ENCODE measurements at regions not wholly inside any gene's neighbourhood (a gene's known extent, or its start where the extent isn't known, plus 50 kb on each side); places are given as distances from the start of the nearest gene placed in this dataset.
"Not testable (repeated sequence)": the region's sequence is repeated elsewhere in the genome, so short reads cannot be mapped to it uniquely, and the experiment has no call there.

DNA sequence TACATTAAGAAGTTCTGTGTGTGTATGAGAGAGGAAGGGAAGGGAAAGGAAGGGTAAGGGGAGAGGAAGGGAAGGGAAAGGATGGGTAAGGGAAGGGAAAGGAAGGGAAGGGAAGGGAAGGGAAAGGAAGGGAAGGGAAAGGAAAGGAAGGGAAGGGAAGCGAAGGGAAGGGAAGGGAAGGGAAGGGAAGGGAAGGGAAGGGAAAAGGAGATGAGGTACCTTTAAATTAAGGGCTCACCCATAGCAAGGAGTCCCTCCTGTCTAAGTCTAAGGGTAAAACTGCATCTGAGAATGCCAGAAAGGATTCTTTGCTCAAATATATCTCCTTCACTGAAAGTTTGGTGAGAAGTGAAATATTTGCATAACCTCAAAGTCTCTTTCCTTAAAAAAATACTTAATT, 572.1 kb upstream of the ADAMTS9 start (continued):
- no peak for TF ChIP-seq OVOL2 (CRISPR knock-in tag; IDR thresholded peaks at IDR 0.05; ENCODE audit: borderline replicate concordance)
- no peak for TF ChIP-seq ZNF416 (CRISPR knock-in tag; IDR thresholded peaks at IDR 0.05)
- TF ChIP-seq, protein P1, sequence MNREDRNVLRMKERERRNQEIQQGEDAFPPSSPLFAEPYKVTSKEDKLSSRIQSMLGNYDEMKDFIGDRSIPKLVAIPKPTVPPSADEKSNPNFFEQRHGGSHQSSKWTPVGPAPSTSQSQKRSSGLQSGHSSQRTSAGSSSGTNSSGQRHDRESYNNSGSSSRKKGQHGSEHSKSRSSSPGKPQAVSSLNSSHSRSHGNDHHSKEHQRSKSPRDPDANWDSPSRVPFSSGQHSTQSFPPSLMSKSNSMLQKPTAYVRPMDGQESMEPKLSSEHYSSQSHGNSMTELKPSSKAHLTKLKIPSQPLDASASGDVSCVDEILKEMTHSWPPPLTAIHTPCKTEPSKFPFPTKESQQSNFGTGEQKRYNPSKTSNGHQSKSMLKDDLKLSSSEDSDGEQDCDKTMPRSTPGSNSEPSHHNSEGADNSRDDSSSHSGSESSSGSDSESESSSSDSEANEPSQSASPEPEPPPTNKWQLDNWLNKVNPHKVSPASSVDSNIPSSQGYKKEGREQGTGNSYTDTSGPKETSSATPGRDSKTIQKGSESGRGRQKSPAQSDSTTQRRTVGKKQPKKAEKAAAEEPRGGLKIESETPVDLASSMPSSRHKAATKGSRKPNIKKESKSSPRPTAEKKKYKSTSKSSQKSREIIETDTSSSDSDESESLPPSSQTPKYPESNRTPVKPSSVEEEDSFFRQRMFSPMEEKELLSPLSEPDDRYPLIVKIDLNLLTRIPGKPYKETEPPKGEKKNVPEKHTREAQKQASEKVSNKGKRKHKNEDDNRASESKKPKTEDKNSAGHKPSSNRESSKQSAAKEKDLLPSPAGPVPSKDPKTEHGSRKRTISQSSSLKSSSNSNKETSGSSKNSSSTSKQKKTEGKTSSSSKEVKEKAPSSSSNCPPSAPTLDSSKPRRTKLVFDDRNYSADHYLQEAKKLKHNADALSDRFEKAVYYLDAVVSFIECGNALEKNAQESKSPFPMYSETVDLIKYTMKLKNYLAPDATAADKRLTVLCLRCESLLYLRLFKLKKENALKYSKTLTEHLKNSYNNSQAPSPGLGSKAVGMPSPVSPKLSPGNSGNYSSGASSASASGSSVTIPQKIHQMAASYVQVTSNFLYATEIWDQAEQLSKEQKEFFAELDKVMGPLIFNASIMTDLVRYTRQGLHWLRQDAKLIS (CRISPR knock-in tag; IDR thresholded peaks at IDR 0.05; ENCODE audit: borderline replicate concordance), result no peak
- TF ChIP-seq ESRRA (CRISPR knock-in tag; IDR thresholded peaks at IDR 0.05; ENCODE audit: borderline replicate concordance), result no peak
- TF ChIP-seq, protein P2, sequence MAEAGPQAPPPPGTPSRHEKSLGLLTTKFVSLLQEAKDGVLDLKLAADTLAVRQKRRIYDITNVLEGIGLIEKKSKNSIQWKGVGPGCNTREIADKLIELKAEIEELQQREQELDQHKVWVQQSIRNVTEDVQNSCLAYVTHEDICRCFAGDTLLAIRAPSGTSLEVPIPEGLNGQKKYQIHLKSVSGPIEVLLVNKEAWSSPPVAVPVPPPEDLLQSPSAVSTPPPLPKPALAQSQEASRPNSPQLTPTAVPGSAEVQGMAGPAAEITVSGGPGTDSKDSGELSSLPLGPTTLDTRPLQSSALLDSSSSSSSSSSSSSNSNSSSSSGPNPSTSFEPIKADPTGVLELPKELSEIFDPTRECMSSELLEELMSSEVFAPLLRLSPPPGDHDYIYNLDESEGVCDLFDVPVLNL (CRISPR knock-in tag; IDR thresholded peaks at IDR 0.05; ENCODE audit: borderline replicate concordance, low read depth), result no peak

DNA sequence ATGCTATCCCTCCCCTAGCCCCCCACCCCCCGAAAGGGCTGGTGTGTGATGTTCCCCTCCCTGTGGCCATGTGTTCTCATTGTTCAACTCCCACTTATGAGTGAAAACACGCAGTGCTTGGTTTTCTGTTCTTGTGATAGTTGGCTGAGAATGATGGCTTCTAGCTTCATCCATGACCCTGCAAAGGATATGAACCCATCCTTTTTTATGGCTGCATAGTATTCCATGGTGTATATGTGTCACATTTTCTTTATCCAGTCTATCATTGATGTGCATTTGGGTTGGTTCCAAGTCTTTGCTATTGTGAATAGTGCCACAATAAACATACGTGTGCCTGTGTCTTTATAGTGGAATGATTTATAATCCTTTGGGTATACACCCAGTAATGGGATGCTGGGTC, 565.1 kb upstream of the ADAMTS9 start:
- DNase-seq (ENCODE audit: low spot score); H3K36me3 Mint-ChIP-seq; H3K27me3 Mint-ChIP-seq (ENCODE audit: low read depth); H3K27ac Mint-ChIP-seq; H3K4me1 Mint-ChIP-seq; POLR2A ChIA-PET; H3K4me3 Mint-ChIP-seq; ATAC-seq; CTCF ChIA-PET: not testable (repeated sequence)
- H3K9me3 Mint-ChIP-seq, result peaks cover 33% of the 10 kb centered on the region

DNA sequence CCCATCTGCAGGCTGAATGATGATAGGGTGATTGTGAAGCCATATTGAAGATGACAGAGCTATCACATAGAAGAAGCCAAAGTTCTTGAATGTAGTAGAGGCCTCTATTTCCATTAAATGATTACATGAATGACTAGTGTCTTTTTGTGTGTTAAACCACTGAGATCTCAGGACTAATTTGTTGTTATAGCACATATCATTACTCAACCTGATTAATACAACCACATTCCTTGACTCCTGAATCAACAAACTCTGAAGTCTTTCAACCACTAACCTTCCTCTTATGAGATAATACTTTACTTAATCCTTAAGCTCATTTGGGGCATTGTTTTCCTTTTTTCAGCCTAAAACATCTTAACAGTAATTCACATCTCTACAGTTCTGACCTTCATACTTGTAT, 564.5 kb upstream of the ADAMTS9 start:
- ChIA-PET CTCF (no interaction called here), POLR2A (no interaction called here)
- H3K9me3 Mint-ChIP-seq, result peaks cover 33% of the 10 kb centered on the region

More for the DNA sequence above, 564.5 kb upstream of the ADAMTS9 start:
- H3K4me1 Mint-ChIP-seq, result no peaks in the 10 kb centered on the region; the same call in 1 of the 2 replicates
- DNase-seq (ENCODE audit: low spot score) (no peak), ATAC-seq (no peak)
- H3K4me3 Mint-ChIP-seq, result no peak overlapping the region
- no peaks in the 10 kb centered on the region for H3K27me3 Mint-ChIP-seq (ENCODE audit: low read depth)
- no peaks in the 10 kb centered on the region for H3K36me3 Mint-ChIP-seq
- H3K27ac Mint-ChIP-seq, result no peak overlapping the region
- TF ChIP-seq, protein P3, sequence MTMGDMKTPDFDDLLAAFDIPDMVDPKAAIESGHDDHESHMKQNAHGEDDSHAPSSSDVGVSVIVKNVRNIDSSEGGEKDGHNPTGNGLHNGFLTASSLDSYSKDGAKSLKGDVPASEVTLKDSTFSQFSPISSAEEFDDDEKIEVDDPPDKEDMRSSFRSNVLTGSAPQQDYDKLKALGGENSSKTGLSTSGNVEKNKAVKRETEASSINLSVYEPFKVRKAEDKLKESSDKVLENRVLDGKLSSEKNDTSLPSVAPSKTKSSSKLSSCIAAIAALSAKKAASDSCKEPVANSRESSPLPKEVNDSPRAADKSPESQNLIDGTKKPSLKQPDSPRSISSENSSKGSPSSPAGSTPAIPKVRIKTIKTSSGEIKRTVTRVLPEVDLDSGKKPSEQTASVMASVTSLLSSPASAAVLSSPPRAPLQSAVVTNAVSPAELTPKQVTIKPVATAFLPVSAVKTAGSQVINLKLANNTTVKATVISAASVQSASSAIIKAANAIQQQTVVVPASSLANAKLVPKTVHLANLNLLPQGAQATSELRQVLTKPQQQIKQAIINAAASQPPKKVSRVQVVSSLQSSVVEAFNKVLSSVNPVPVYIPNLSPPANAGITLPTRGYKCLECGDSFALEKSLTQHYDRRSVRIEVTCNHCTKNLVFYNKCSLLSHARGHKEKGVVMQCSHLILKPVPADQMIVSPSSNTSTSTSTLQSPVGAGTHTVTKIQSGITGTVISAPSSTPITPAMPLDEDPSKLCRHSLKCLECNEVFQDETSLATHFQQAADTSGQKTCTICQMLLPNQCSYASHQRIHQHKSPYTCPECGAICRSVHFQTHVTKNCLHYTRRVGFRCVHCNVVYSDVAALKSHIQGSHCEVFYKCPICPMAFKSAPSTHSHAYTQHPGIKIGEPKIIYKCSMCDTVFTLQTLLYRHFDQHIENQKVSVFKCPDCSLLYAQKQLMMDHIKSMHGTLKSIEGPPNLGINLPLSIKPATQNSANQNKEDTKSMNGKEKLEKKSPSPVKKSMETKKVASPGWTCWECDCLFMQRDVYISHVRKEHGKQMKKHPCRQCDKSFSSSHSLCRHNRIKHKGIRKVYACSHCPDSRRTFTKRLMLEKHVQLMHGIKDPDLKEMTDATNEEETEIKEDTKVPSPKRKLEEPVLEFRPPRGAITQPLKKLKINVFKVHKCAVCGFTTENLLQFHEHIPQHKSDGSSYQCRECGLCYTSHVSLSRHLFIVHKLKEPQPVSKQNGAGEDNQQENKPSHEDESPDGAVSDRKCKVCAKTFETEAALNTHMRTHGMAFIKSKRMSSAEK (CRISPR knock-in tag; IDR thresholded peaks at IDR 0.05; ENCODE audit: borderline replicate concordance), result no peak
- no peak for TF ChIP-seq RELA (CRISPR knock-in tag; IDR thresholded peaks at IDR 0.05; ENCODE audit: borderline replicate concordance)
- TF ChIP-seq, protein P4, sequence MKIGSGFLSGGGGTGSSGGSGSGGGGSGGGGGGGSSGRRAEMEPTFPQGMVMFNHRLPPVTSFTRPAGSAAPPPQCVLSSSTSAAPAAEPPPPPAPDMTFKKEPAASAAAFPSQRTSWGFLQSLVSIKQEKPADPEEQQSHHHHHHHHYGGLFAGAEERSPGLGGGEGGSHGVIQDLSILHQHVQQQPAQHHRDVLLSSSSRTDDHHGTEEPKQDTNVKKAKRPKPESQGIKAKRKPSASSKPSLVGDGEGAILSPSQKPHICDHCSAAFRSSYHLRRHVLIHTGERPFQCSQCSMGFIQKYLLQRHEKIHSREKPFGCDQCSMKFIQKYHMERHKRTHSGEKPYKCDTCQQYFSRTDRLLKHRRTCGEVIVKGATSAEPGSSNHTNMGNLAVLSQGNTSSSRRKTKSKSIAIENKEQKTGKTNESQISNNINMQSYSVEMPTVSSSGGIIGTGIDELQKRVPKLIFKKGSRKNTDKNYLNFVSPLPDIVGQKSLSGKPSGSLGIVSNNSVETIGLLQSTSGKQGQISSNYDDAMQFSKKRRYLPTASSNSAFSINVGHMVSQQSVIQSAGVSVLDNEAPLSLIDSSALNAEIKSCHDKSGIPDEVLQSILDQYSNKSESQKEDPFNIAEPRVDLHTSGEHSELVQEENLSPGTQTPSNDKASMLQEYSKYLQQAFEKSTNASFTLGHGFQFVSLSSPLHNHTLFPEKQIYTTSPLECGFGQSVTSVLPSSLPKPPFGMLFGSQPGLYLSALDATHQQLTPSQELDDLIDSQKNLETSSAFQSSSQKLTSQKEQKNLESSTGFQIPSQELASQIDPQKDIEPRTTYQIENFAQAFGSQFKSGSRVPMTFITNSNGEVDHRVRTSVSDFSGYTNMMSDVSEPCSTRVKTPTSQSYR (CRISPR knock-in tag; IDR thresholded peaks at IDR 0.05), result no peak

Measured in WTC11 (cell line).